CD4-positive, alpha-beta T cell treated with Interleukin-4 for 1 hour (primary cell): ENCODE measurements at regions not wholly inside any gene's neighbourhood (a gene's known extent, or its start where the extent isn't known, plus 50 kb on each side); places are given as distances from the start of the nearest gene placed in this dataset.
A peak's percentile ranks its signal among the peaks of the same experiment; 100 is the strongest.
"Not testable (repeated sequence)": the region's sequence is repeated elsewhere in the genome, so short reads cannot be mapped to it uniquely, and the experiment has no call there.

Experiments
- DNase-seq, 2 donors: peaks; one replicate each; pipeline ENCODE4 v3.0.0-alpha.2; 2020 to 2022

DNA sequence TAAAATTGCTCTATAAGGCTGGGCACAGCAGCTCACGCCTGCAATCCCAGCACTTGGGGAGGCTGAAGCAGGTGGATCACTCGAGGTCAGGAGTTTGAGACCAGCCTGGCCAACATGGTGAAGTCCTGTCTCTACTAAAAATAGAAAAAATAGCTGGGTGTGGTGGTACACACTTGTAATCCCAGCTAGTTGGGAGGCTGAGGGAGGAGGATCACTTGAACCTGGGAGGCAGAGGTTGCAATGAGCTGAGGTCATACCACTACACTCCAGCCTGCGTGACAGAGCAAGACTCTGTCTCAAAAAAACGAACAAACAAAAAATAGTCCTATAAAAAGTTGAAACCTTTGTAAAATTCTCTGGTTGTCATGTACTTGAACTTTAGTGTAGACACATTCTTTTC, 93.0 kb upstream of the KIF26B start:
- not testable (repeated sequence) for DNase-seq

DNA sequence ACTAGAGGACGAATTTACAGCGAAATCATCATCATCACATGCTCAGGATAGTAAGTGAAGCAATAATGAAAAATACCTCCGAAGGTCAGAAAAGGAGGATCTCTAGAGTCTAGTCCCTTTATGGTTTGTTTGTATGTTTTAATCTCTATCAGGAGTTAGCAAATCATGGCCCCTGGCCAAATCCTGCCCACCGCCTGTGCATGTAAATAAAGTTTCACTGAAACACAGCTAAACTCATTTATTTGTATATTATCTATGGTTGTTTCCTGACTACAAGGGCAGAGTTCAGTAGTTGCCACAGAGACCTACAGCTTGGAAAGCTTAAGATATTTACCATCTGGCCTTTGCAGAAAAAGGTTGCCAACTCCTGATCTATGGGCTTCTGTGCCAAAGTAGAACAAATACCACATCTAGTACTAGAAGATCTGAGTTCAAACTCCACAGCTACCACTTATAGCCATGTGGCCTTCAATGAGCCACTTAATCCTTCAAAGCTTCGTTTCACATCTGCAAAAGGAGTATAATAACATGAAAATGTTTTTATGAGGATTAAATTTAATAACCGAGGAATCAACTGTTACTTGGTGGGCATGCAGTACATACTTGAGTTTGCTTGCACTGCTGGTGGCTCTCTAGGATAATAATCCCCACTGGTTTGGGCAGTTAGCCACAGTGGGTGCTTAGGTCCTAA, 94.0 kb upstream of the KIF26B start:
- no peak for DNase-seq

DNA sequence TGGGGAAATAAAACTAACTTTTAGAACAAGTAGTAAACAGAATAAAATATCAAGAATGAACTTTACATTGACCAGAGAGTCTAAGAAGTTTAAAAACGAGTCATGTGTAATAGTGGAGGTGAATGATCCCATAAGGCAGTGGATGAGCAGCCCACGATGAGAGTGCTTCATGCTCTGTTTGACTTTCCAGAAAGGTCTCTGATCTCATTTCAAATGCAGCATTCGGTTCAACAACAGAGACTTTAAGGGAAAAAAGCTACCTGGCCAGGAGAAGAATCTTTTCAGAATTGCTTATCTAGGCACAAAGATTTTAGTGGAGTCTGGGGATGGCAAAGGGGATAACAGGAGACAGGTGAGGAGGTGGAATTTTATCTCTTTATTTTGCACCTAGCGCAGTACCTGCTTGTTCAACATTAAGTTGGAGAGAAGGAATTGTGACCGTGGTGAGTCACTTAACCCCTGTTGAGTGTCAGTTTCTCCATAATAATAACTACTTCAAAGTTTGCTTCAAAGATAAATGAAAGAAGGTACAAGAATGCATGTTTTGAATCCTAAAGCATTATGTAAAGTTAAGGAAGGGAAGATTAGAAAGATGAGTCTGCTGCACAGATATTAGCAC, 94.9 kb upstream of the KIF26B start:
- DNase-seq = no peak

DNA sequence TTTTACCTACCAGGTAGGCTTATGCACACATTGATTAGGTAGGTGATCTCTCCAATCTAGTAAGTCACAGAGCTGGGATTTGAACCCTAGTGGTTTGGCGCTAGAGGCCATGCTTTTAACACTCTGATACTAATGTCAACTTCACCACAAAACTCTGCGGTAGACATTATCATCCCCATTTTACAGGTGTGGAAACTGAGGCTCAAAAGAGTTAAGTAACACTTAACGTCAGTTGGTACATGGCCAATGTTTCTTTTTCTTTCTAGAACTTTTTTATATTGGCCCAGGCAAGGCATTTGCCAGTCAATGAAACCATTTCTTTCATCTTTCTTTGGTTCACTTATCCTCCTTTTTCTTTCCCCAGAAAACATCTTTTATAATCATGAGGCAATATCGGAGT, 95.9 kb upstream of the KIF26B start:
- DNase-seq = no peak

DNA sequence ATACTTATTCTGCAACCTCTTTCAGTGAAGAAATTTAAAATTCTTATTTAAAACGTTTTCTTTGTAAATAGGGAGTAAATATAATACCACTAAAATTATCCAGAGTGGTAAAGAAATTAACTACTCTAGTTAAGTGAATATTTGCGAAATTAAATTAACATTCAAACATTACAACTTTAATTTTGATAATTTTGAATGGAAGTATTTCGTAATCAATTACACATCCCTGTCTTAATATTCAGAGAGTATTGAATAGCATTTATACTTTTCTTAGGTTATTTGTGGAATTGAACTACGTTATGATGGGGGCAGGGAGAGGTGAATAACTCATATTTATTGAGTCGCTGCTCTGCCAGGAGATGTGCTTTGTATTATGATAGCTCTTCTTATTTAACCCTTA, 96.3 kb upstream of the KIF26B start:
- no peak for DNase-seq

DNA sequence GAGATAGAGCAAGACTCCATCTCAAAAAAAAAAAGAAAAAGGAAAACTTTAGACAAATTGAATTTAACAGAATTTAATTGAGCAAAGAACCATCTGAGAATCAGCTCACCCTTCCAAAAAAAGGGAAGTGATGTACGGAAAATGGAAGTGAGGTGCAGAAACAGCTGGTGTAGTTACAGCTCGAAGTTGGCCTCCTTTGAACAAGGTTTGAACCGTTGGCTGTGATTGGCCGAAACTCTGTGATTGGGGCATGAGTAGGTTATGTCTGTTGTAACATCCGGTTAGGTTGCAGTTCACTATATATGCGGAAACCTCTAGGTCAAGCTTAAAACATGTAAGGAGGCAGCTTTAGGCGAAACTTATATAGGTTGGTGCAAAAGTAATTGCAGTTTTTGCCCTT, 97.9 kb upstream of the KIF26B start:
- peak; percentile 18 to 66 for DNase-seq

DNA sequence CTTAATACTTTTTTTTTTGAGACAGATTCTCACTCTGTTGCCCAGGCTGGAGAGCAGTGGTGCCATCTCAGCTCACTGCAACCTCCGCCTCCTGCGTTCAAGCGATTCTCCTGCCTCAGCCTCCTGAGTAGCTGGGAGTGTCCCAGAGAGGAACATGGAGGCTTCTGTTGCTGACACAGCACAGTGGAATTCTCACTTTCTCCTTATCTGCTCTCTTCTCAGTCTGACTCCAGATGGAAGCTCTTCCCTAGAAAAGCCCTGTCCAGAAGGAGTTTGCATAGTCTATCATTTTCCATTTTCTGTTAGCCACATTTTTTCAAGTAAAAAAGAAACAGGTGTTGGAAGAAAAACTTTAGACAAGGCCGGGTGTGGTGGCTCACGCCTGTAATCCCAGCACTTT, 98.5 kb upstream of the KIF26B start:
- DNase-seq = not testable (repeated sequence)

DNA sequence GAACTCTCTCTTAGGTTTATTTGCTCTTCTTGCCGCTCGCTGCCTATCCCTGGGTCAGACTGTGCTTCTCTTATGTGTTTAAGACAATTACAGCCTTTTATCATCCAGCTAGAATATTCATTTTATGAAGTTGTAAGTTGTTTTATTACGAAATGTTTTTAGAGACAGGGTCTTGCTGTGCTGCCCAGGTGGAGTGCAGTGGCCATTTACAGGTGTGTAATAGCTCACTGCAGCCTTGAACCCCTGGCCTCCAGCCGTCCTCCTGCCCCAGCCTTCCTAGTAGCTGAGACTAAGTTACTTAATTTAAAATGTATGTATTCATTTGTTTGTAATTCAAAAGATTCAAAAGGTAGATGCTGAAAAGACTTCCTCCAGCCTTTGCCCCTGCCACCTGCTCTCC, 99.0 kb upstream of the KIF26B start:
- no peak for DNase-seq

DNA sequence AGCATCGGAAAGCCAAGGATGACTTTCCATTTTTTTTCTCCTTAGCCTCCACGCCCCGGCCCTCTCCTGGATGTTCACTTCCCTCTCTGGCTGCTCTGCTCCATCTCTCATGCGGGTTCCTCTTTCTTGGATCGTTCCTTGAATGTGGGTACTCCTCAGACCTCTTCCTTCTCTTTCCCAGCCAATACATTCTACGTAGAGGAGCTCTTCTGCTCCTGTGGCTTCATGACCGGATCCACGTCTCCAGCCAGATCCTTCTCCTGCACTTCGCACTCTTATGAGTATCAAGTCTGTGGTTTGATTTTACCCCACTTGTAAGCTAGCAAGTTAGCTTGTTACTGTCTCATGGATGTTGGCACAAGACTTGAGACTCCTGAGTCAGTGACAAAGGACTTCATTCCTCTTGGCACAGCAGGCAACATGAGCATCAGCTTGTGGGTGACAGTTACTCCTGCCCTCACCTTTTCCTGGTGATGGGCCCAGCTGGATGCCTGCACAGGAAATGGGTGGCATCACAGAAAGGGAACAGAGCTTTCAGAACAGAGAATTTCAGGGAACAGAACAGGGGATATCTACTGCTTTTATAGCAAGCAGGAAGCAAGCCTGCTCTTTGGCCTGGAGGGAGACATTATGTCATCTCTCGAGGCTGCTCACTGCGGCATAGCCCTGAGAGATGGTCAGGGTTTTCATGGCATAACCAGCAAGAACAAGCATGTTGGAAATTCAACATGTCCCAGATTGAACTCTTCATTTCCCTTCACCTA, 100.1 kb upstream of the KIF26B start:
- DNase-seq = no peak

DNA sequence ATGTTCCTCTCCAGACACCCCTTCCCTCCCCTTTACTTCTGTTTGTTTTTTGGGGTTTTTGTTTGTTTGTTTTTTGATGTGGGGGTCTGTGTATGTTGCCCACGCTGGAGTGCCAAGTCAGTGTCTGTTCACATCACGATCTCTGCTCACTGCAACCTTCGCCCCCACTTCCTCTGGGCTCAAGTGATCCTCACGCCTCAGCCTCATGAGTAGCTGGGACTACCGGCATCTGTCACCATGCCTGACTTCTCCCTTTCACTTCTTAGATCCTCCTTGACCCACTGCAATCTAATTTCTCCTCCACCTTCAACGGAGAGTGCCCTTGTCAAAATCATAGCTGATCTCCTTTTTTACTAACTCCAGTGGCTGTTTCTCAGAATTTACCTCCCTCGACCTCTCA, 100.7 kb upstream of the KIF26B start:
- no peak for DNase-seq

DNA sequence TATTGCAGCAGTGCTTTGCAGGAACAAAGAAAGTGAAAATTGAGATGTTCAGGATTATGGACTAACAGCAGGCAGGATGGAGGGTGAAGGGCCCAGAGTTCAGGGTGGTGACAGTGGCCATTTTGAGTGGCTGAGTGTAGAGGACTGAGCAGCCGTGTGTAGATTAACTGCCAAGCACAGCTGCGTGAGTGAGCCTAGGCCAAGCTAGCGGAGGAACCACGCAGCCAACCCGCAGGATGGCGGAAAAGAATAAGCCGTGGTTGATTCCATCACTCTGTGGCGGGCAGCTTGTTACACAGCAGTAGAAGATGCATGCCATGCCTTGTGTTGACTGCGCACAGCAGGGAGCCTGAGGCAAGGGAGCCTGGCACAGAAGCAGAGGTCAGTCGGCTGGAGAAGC, 102.5 kb upstream of the KIF26B start:
- no peak for DNase-seq

DNA sequence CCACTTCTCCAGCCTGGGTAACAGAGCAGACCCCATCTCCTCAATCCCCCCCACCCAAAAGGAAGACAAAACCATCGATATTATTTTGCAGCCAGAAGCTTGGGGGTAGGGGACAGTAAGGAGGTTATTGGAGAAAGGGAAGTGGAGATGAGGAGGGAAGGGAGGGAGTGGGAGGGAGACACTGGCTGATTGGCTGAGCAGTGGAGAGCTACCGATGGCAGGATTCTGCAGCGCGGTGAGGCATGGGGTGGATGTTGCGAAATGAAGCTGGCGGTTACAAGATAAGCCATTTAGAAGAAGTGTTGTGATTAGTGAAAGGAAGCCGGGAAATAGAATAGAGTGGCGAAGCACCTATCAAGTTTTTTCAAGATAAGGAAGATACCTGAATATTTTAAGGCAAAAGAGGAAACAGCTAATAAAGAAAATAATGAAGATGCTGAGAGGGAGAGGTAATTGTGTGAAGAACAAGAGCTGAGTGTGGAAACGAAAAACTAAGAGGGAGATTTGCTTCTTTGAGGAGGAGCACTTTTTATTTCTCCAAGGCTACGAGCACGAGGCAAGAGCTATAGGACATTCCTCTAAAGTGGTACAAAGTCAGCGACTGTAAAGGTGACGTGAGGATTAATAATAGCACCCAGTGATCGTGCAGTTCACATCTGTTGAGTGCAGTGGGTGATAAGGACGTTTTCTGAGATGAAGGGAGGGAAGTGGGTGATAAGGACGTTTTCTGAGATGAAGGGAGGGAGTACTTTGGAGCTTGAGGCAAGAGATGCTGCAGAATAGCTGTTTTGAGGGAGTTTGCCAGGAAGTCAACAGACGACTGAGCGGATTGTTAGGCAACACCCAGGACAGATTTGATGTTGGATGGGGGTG, 103.2 kb upstream of the KIF26B start:
- peak in 1 of 2 donors; percentile 47 for DNase-seq

DNA sequence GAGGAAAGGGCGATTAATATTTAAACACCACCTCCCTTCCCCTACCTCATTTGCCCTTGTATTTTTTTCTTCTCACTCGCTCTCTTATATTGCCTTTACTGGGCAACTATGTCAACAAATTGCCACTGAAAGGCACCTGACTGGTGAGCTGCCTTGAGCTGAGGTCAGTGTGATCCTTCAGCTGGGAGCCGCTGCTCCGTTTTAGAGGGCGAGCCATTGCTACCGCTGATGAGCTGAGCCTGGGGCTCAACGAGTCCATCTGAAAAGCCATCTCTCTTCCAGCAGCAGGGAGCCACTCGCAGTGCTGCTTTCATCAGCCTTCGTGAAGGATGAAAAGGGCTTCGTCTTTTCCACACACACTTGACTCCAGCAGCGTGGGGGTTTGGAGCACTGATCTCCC, 108.0 kb upstream of the KIF26B start:
- DNase-seq = no peak

DNA sequence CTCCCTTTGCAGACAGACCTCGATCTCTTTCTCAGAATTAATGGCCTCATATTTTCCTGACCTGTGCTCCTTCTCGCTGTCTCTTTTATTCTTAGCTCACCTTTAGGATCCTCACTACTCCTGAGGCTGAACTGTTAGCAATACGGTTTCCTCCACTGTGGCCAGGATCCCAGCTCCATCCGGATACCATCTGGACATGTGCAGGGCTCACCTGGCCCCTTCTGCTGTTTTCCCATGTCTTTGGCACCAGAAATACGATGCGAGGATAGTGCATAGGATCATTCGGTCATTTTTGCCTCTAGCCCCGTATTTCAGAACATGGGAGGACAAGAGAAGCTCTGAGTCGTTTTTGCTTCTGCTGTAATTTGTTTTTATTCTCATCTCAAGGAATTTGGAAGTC, 108.5 kb upstream of the KIF26B start:
- DNase-seq = no peak

DNA sequence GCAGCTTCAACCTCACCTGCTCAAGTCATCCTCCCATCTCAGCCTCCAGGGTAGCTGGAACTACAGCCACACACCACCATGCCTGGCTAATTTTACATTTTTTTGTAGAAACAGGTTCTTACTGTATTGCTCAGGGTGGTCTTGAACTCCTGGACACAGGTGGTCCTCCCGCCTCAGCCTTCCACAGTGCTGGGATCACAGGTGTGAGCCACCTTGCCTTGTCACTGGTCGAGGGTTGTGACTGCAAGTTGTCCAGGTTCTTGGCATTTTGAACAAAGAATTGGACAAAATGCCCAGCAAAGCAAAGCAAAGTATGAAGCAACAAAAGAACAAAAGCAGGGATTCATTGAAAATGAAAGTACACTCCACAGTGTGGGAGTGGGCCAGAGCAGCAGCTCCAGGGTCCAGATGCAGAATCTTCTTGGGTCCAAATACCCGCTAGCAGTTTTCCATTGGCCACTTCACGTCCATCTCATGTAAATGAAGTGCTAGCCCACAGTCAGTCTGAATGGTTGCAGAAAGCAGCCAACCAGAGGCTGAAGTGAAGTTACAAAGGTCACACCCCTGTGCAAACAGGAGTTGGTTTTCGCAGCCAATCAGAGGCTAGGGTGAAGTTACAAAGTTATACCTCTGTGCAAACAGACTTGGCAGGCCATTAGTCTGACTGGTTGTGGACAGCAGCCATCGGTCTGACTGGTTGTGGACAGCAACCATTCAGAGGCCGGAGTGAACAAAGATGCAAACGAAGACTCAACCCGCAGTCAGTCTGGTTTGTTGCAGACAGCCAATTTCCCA, 109.5 kb upstream of the KIF26B start:
- DNase-seq = no peak

DNA sequence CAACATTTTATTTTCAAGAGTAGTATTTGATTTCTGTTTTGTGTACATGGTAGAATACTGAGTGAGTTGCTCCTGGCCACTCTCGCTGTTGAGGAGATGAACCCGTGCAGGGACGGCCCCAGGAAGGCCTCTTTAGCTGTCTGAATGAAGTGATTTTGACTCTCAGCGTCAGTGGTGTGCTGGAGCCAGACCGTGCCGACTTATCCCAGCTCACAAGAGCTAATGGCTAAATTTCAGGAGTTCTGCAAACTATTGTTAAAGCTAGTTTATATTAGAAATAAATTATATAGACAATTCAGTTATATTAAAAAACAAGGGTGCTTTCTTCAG, 111.2 kb upstream of the KIF26B start:
- no peak for DNase-seq

DNA sequence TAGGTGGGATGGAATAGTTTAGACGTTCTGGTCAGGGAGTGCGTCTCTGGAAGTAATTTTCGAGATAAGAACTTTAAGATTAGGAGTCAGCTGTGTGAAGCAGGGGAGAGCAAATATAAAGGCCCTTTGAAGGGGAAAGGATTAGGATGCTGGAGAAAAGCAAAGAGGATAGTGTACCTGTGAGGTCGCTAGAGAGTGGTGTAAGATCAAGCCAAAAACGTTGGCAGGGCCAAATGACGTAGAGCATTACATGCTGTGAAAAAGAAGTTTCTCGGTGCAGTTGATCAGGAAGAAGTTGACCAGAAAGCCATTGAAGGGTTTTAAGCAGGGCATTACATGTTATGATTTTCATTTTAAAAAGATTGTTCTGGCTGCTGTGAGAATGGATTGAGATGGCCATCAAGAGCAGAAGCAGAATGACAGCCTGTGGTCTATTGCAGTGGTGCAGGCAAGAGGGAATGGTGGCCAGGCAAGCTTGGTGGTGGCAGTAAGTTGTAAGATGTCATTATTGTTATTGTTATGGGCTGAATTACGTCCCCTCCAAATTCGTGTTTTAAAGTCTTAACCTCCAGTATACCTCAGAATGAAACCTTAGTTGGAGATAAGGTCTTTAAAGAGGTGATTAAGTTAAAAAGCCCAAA, 113.6 kb upstream of the KIF26B start:
- no peak for DNase-seq

DNA sequence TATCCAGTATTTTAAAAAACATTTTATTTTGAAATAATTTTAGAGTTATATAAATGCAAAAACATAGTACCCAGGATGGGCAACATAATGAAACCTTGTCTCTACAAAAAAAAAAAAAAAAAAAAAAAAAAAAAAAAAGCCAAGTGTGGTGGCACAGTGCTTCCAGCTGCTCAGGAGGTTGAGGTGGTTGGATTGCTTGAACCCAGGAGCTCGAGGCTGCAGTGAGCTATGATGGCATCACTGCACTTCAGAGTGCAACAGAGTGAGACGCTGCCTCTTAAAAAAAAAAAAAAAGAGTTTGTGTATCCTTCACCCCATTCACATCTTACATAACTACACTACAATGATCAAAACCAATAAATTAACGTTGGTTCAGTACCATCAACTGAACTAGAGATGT, 115.6 kb upstream of the KIF26B start:
- no peak for DNase-seq

DNA sequence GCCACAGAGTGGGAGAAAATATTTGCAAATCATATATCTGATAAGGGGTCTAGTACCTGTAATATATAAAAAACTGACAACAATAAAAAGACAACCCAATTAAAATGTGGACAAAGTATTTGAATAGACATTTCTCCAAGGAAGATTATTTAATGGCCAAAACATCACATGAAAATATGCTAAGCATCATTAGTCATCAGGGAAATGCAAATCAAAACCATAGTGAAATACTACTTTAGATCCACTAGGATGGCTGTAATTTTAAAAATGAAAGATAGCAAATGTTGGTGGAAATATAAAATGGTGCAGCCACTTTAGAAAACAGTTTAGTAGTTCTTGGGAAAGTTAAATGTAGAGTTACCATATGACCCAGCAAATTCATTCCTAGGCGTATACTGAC, 118.7 kb upstream of the KIF26B start:
- no peak for DNase-seq

DNA sequence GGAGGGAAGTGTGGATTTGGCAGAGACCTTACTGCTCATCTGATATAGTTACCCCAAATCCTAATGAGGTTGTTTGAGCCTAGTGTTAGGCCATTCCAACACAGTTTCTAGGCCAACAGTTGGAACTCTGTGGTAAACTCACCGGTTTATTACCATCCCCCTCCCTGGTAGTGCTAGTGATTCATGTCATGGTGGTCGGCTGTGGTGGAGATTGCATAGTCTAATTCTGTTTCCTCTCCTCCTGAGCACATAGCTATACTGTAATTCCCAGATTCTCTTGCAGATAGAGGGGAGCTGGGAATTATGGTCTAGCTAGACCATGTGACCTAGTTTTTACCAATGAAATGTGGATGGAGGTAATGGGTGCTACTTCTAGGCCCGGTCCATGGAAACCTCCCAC, 123.7 kb upstream of the KIF26B start:
- no peak for DNase-seq

DNA sequence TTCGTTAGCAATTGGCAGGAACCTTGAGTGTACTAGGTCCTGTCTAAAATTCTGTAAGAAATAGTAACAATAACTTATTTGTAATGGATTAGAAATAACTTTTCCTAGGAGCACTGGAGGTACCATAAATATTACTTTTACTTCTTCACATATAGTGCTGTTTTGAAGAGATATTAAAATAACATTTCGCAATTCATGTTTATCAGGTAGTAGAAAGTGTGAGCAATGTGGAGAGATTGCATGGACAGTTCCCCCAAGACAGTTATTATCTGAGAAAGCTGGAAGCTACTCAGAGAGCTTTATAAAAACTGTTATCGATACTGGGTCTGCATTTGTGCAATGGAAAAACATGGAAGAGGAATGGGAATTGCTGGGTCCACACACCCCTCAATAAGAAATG, 128.5 kb upstream of the KIF26B start:
- no peak for DNase-seq

DNA sequence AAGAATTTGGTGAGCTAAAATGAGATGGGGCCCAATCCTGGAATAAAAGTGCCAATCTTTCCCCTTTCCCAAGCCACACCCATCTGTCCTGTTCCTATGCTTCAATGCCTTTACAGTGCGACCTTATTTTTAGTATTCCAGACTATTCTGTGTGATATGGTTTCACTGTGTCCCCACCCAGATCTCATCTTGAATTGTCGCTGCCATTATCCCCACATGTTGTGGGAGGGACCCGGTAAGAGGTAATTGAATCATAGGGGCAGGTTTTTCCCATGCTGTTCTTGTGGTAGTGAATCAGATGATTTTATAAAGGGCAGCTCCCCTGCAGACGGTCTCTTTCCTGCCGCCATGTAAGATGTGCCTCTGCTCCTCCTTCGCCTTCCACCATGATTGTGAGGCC, 129.3 kb upstream of the KIF26B start:
- DNase-seq = no peak
